Liver (tissue), 3 donors: ENCODE measurements at regions not wholly inside any gene's neighbourhood (a gene's known extent, or its start where the extent isn't known, plus 50 kb on each side); places are given as distances from the start of the nearest gene placed in this dataset.

Experiments
- EGR1 ChIP-seq, 2 donors: IDR thresholded peaks; 2 replicates each; pipeline ENCODE4 v1.6.1; 2016 to 2018; ENCODE audit warnings: antibody characterized with exemption in 2 of 2, low read depth in 2 of 2
- FOXA2 ChIP-seq: IDR thresholded peaks from 2 replicates; pipeline ENCODE4 v1.6.1; 2016; ENCODE audit warnings: antibody characterized with exemption
- GABPA ChIP-seq, 2 donors: IDR thresholded peaks in 1 of 2; conservative IDR thresholded peaks in 1 of 2; 2 replicates each; pipeline ENCODE4 v1.6.1; 2016; ENCODE audit warnings: antibody characterized with exemption in 2 of 2, mild to moderate bottlenecking in 1 of 2, moderate library complexity in 1 of 2
- HNF4G ChIP-seq: IDR thresholded peaks from 2 replicates; pipeline ENCODE4 v1.6.1; 2016; ENCODE audit warnings: antibody characterized with exemption
- JUND ChIP-seq, 2 donors: IDR thresholded peaks; 2 replicates each; pipeline ENCODE4 v1.6.1; 2016; ENCODE audit warnings: antibody characterized with exemption in 2 of 2
- RAD21 ChIP-seq, 2 donors: IDR thresholded peaks; 2 replicates each; pipeline ENCODE4 v1.6.1; 2016; ENCODE audit warnings: antibody characterized with exemption in 2 of 2, mild to moderate bottlenecking in 2 of 2
- RXRA ChIP-seq, 2 donors: IDR thresholded peaks; 2 replicates each; pipeline ENCODE4 v1.6.1; 2017 to 2018; ENCODE audit warnings: antibody characterized with exemption in 2 of 2, mild to moderate bottlenecking in 1 of 2
- SP1 ChIP-seq: IDR thresholded peaks from 2 replicates; pipeline ENCODE4 v1.6.1; 2018; ENCODE audit warnings: antibody characterized with exemption, mild to moderate bottlenecking
- TAF1 ChIP-seq: conservative IDR thresholded peaks from 2 replicates; pipeline ENCODE4 v1.6.1; 2016; ENCODE audit warnings: antibody characterized with exemption, mild to moderate bottlenecking
- YY1 ChIP-seq: IDR thresholded peaks from 2 replicates; pipeline ENCODE4 v1.6.1; 2016; ENCODE audit warnings: antibody characterized with exemption, mild to moderate bottlenecking
- TF ChIP-seq, protein P1 (sequence below): fragments of 150-350 bp; IDR thresholded peaks from 2 replicates; pipeline ENCODE4 v1.5.1; 2017; ENCODE audit warnings: improper control_type of control experiment, low read depth, low read length; ENCODE audit not compliant: missing input control
- TF ChIP-seq, protein P2 (sequence below): IDR thresholded peaks from 2 replicates; pipeline ENCODE4 v1.6.1; 2016; ENCODE audit warnings: antibody characterized with exemption, mild to moderate bottlenecking
- donor health status: healthy.
- donor health status: healthy.

DNA sequence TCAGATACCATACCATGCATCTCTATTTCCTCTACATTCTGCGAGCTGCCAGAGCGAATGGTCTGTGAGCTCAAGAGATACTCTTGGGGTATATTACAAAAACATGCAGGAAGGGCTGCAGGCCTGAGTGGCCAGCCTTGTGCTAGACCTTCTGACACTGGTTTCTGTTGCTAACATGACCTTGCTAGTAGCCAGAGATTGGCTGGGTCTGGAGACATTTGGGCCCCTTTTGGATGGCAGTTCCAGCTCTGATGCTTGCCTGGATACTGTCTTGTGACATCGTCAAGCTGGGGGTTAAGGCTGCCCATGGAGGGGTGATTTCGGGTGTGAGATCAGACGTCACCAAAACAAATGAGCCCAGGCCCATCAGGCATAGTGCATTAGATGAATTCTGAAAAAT is 56.1 kb upstream of the FSTL4 start:
- TF ChIP-seq FOXA2 = no peak
- TF ChIP-seq, protein P1, sequence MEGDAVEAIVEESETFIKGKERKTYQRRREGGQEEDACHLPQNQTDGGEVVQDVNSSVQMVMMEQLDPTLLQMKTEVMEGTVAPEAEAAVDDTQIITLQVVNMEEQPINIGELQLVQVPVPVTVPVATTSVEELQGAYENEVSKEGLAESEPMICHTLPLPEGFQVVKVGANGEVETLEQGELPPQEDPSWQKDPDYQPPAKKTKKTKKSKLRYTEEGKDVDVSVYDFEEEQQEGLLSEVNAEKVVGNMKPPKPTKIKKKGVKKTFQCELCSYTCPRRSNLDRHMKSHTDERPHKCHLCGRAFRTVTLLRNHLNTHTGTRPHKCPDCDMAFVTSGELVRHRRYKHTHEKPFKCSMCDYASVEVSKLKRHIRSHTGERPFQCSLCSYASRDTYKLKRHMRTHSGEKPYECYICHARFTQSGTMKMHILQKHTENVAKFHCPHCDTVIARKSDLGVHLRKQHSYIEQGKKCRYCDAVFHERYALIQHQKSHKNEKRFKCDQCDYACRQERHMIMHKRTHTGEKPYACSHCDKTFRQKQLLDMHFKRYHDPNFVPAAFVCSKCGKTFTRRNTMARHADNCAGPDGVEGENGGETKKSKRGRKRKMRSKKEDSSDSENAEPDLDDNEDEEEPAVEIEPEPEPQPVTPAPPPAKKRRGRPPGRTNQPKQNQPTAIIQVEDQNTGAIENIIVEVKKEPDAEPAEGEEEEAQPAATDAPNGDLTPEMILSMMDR = no peak
- no peak for TF ChIP-seq TAF1
- TF ChIP-seq SP1 = no peak
- no peak for TF ChIP-seq HNF4G
- no peak for TF ChIP-seq GABPA (IDR thresholded peaks at IDR 0.05 in 1 of 2, conservative IDR thresholded peaks at IDR 0.05 in 1 of 2)
- TF ChIP-seq, protein P2, sequence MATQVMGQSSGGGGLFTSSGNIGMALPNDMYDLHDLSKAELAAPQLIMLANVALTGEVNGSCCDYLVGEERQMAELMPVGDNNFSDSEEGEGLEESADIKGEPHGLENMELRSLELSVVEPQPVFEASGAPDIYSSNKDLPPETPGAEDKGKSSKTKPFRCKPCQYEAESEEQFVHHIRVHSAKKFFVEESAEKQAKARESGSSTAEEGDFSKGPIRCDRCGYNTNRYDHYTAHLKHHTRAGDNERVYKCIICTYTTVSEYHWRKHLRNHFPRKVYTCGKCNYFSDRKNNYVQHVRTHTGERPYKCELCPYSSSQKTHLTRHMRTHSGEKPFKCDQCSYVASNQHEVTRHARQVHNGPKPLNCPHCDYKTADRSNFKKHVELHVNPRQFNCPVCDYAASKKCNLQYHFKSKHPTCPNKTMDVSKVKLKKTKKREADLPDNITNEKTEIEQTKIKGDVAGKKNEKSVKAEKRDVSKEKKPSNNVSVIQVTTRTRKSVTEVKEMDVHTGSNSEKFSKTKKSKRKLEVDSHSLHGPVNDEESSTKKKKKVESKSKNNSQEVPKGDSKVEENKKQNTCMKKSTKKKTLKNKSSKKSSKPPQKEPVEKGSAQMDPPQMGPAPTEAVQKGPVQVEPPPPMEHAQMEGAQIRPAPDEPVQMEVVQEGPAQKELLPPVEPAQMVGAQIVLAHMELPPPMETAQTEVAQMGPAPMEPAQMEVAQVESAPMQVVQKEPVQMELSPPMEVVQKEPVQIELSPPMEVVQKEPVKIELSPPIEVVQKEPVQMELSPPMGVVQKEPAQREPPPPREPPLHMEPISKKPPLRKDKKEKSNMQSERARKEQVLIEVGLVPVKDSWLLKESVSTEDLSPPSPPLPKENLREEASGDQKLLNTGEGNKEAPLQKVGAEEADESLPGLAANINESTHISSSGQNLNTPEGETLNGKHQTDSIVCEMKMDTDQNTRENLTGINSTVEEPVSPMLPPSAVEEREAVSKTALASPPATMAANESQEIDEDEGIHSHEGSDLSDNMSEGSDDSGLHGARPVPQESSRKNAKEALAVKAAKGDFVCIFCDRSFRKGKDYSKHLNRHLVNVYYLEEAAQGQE = no peak
- TF ChIP-seq RAD21 (IDR thresholded peaks at IDR 0.05) = no peak
- TF ChIP-seq JUND (IDR thresholded peaks at IDR 0.05) = no peak
- no peak for TF ChIP-seq RXRA (IDR thresholded peaks at IDR 0.05)
- no peak for TF ChIP-seq YY1
- TF ChIP-seq EGR1 (IDR thresholded peaks at IDR 0.05; ENCODE audit: low read depth in 2 of 2) = no peak
